GM04503 (cell line): ENCODE measurements at regions not wholly inside any gene's neighbourhood (a gene's known extent, or its start where the extent isn't known, plus 50 kb on each side); places are given as distances from the start of the nearest gene placed in this dataset.

Experiments
- DNase-seq: peaks from one replicate; pipeline ENCODE4 v3.0.0-alpha.2; 2012; ENCODE audit warnings: low read depth

GRCh38 chr4:13126976-13127910 is 356.9 kb downstream of the RAB28 start:
- no peak for DNase-seq

- no peak for DNase-seq
Measured at GRCh38 chr4:13118633-13119032, 365.5 kb downstream of the RAB28 start.

GRCh38 chr4:13117185-13117584 is 367.0 kb downstream of the RAB28 start:
- no peak for DNase-seq

- no peak for DNase-seq
Measured at GRCh38 chr4:13112030-13112429, 372.1 kb downstream of the RAB28 start.

GRCh38 chr4:13109536-13109935 is 374.6 kb downstream of the RAB28 start:
- no peak for DNase-seq

- DNase-seq = no peak
Measured at GRCh38 chr4:13108096-13108495, 376.0 kb downstream of the RAB28 start.

- no peak for DNase-seq
Measured at GRCh38 chr4:13103382-13104015, 380.6 kb downstream of the RAB28 start.

- no peak for DNase-seq
Measured at GRCh38 chr4:13102092-13102742, 381.9 kb downstream of the RAB28 start.

GRCh38 chr4:13097971-13098370 is 386.2 kb downstream of the RAB28 start:
- no peak for DNase-seq

- no peak for DNase-seq
Measured at GRCh38 chr4:13095722-13096121, 388.4 kb downstream of the RAB28 start.

- no peak for DNase-seq
Measured at GRCh38 chr4:13093170-13093569, 391.0 kb downstream of the RAB28 start.

- no peak for DNase-seq
Measured at GRCh38 chr4:13092702-13093101, 391.4 kb downstream of the RAB28 start.

GRCh38 chr4:13089659-13089998 is 394.5 kb downstream of the RAB28 start:
- DNase-seq = no peak

GRCh38 chr4:13088726-13089658 is 395.1 kb downstream of the RAB28 start:
- no peak for DNase-seq

GRCh38 chr4:13087041-13087440 is 397.1 kb downstream of the RAB28 start:
- DNase-seq = no peak

GRCh38 chr4:13084210-13084609 is 399.9 kb downstream of the RAB28 start:
- no peak for DNase-seq

- no peak for DNase-seq
Measured at GRCh38 chr4:13081830-13082229, 402.3 kb downstream of the RAB28 start.

GRCh38 chr4:13067077-13067476 is 417.1 kb downstream of the RAB28 start:
- no peak for DNase-seq

GRCh38 chr4:13059019-13059418 is 425.1 kb downstream of the RAB28 start:
- DNase-seq = no peak

- DNase-seq = no peak
Measured at GRCh38 chr4:13056630-13057189, 427.4 kb downstream of the RAB28 start.

- no peak for DNase-seq
Measured at GRCh38 chr4:13054420-13054970, 429.6 kb downstream of the RAB28 start.
